K562 (cell line): ENCODE measurements at regions not wholly inside any gene's neighbourhood (a gene's known extent, or its start where the extent isn't known, plus 50 kb on each side); places are given as distances from the start of the nearest gene placed in this dataset.
A peak's percentile ranks its signal among the peaks of the same experiment; 100 is the strongest.

ENCODE experiments used
- ATAC-seq: fragments of 200-7000 bp; cut with Tn5 transposase; 3 replicates; pipeline ENCODE4 v1.9.1; 2020; ENCODE audit warnings: moderate library complexity
- BruUV-seq: library from RNA; stranded (reverse); fragments of 400-500 nt; replicated peaks from 2 replicates; lab custom pipeline; 2021; lab: Mats Ljungman, UMichigan
- CTCF ChIA-PET: fragments of 300-600 bp; formaldehyde crosslinking; extraction: SDS; loops from one replicate; lab custom pipeline; 2021; ENCODE audit warnings: low intra/inter-chr PET ratio; lab: Yijun Ruan, JAX
- POLR2A ChIA-PET: fragments of 300-600, 350-650 bp; sonication (Branson Sonifier 250); formaldehyde crosslinking; extraction: SDS; loops from one replicate; lab custom pipeline; 2021; ENCODE audit warnings: antibody characterized with exemption, inconsistent platforms; lab: Yijun Ruan, JAX
- DNase-seq, 4 experiments: peaks; one replicate each; pipeline versions ENCODE4 v3.0.0 to v3.0.0-alpha.2; 2011 to 2018; ENCODE audit warnings: low spot score in 3 of 4, mixed read lengths in 3 of 4; ENCODE audit errors: extremely low read depth in 1 of 4
- FAIRE-seq: peaks from 2 replicates; lab custom pipeline; 2011; peaks lifted over from hg19 to GRCh38; lab: Jason Lieb, UNC
- H2AFZ ChIP-seq: 2 replicates; pipeline ENCODE4 v1.6.0; 2011; ENCODE audit warnings: low read depth, low read length, control low read depth, inconsistent platforms
- H3K27ac ChIP-seq: fragments of 200-600 bp; 3 replicates; pipeline ENCODE4 v1.8.0; 2011; ENCODE audit warnings: low read depth, mild to moderate bottlenecking, control low read depth, inconsistent platforms, low read length, moderate library complexity, mixed read lengths; ENCODE audit errors: extremely low read depth
- H3K27me3 ChIP-seq, 2 experiments: fragments of 300-600 bp in 1 of 2; 2 replicates in 1 of 2; 3 replicates in 1 of 2; pipeline versions ENCODE4 v1.6.0 to v1.8.0; 2011; ENCODE audit warnings: inconsistent platforms in 2 of 2, low read length in 2 of 2, mild to moderate bottlenecking in 1 of 2, mixed read lengths in 1 of 2, moderate library complexity in 1 of 2; ENCODE audit not compliant: control insufficient read depth in 2 of 2, insufficient read depth in 2 of 2
- H3K36me3 ChIP-seq: fragments of 300-600 bp; 3 replicates; pipeline ENCODE4 v1.8.0; 2011; ENCODE audit warnings: mild to moderate bottlenecking, low read length, inconsistent platforms; ENCODE audit not compliant: control insufficient read depth, insufficient read depth
- H3K4me1 ChIP-seq, 2 experiments: fragments of 200-600 bp in 1 of 2; replicated peaks in 1 of 2; 2 replicates in 1 of 2; 3 replicates in 1 of 2; pipeline versions ENCODE4 v1.5.1 to v1.8.0; 2011; ENCODE audit warnings: inconsistent platforms in 2 of 2, low read length in 2 of 2, mild to moderate bottlenecking in 1 of 2, mixed read lengths in 1 of 2, moderate library complexity in 1 of 2; ENCODE audit not compliant: control insufficient read depth in 2 of 2, insufficient read depth in 2 of 2
- H3K4me2 ChIP-seq: 2 replicates; pipeline ENCODE4 v1.6.1; 2011; ENCODE audit warnings: low read length, control low read depth, inconsistent platforms, mixed read lengths; ENCODE audit not compliant: insufficient read depth
- H3K4me3 ChIP-seq: fragments of 200-600 bp; sonication (generic), shearing (Covaris generic); 2 replicates; pipeline ENCODE4 v1.5.1; 2016; ENCODE audit warnings: control low read depth, inconsistent platforms
- H3K79me2 ChIP-seq: fragments of 200-600 bp; 3 replicates; pipeline ENCODE4 v1.8.0; 2011; ENCODE audit warnings: low read length, inconsistent platforms; ENCODE audit not compliant: control insufficient read depth, insufficient read depth
- H3K9ac ChIP-seq, 2 experiments: 2 replicates each; pipeline versions ENCODE4 v1.6.0 to v1.6.1; 2011; ENCODE audit warnings: low read depth in 2 of 2, low read length in 2 of 2, control low read depth in 1 of 2, inconsistent platforms in 1 of 2, mild to moderate bottlenecking in 1 of 2, mixed read lengths in 1 of 2; ENCODE audit not compliant: insufficient read depth in 1 of 2
- H3K9me1 ChIP-seq: one replicate; pipeline ENCODE4 v1.6.0; 2011; ENCODE audit warnings: inconsistent platforms, mild to moderate bottlenecking, low read length, moderate library complexity; ENCODE audit not compliant: control insufficient read depth, insufficient read depth
- H3K9me3 ChIP-seq: replicated peaks from 2 replicates; pipeline ENCODE4 v1.5.1; 2011; ENCODE audit warnings: low read depth, low read length, inconsistent platforms; ENCODE audit not compliant: control insufficient read depth, insufficient read depth
- H4K20me1 ChIP-seq: replicated peaks from 2 replicates; pipeline ENCODE4 v1.6.1; 2011; ENCODE audit warnings: low read length, inconsistent platforms, mixed read lengths; ENCODE audit not compliant: control insufficient read depth, insufficient read depth
- ADNP ChIP-seq: fragments of 200-800 bp; sonication (Bioruptor generic); IDR thresholded peaks from 2 replicates; pipeline ENCODE4 v1.6.1; 2016; ENCODE audit warnings: missing genetic modification characterization, missing compliant biosample characterization
- CTBP1 ChIP-seq: fragments of 450-650 bp; IDR thresholded peaks from 2 replicates; pipeline ENCODE4 v1.6.1; 2016; ENCODE audit warnings: borderline replicate concordance
- RNF2 ChIP-seq: sonication (generic); IDR thresholded peaks from 2 replicates; pipeline ENCODE4 v1.6.1; 2016
- TGIF2 ChIP-seq: sonication (generic); formaldehyde crosslinking; IDR thresholded peaks from 2 replicates; pipeline ENCODE4 v1.8.1; 2022; ENCODE audit warnings: mild to moderate bottlenecking, missing genetic modification reagents, moderate library complexity
- U2AF2 ChIP-seq: fragments of 200-400 bp; formaldehyde crosslinking; optimal IDR thresholded peaks from 2 replicates; pipeline ENCODE3; 2017; ENCODE audit warnings: low read depth, mild to moderate bottlenecking, low read length
- ZFP36 ChIP-seq: fragments of 150-350 bp; IDR thresholded peaks from 2 replicates; pipeline ENCODE4 v1.6.1; 2018; ENCODE audit warnings: low read length, low read depth; ENCODE audit not compliant: partially characterized antibody
- WGBS: fragments of 100-300 bp; shearing (Covaris generic); methylation state at CpG from one replicate; pipeline ENCODE4 v1.1.6; 2016; ENCODE audit warnings: low coverage, mixed read lengths; ENCODE audit not compliant: insufficient coverage; ENCODE audit errors: missing lambda C conversion rate; 5-methylcytosine and 5-hydroxymethylcytosine counted together
- in situ Hi-C: fragments of 300-500 bp; cut with MboI; formaldehyde crosslinking; loops from 4 replicates; pipeline ENCODE4 v1.15.0; 2018; ENCODE audit warnings: inconsistent platforms, mixed read lengths
- intact Hi-C: fragments of 100-400 bp; cut with micrococcal nuclease; formaldehyde crosslinking; loops from 2 replicates; pipeline ENCODE4 v1.14.2; 2022
- TF ChIP-seq, protein P1 (sequence below): fragments of 450-650 bp; IDR thresholded peaks from 2 replicates; pipeline ENCODE4 v1.6.1; 2016; ENCODE audit warnings: mild to moderate bottlenecking

DNA sequence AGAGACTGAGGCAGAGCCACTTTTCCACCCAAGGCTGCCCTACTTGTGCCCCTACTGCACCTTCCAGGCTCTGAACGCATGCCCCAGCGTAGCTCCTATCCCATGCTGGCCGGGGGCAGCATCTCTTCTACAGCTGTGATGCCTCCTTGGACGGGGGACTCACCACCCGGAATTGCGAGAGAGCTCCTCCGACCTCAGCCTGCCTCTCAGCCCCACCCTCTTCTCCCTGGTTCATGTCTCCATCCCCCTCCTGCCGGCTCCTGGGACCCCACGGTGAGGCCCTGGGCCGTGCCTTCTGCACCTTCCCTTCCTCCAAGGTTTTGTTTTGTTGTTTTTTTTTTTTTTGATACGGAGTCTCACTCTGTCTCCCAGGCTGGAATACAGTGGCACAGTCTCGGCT is 112.4 kb downstream of the MICALL2 start (continued):
- no peak for TF ChIP-seq U2AF2
- TF ChIP-seq, all 486 proteins: peak for 0

DNA sequence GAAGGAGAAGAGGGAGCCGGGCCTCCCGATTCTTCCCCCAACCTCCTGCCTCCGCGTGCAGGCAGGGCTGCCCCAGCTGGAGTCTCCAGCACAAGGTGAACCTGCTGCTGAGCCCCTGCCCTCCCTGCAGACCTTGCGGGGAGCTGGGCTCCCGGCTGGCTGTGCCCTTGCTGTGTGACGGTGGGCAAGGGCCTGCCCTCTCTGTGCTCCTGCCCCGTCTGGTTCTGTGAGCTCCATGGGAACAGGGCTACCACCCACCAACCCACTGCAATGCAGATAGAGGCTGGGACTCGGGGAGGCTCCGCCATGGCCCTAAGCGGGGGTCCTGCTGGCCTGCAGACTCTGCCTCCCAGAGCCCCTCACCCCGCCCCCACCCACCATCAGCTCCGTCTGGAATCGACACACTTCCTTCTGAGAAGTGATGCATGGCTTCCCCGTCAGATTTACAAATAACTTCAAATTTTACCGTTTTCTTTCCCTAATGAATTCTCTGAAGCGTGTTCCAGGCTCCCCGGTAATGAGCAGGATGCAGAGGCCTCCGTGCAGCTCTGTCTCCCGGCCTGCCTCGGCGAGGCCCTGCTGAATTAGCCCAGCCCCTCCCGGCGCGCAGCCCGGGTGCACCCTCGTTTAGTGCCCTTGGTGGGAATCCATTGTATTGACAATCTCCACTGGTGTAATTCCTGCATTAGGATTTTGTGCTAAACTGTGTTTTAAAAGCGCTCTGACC is 111.0 kb downstream of the MICALL2 start:
- FAIRE-seq (no peak), ATAC-seq (0 out of 3 replicates have a peak, but pooled peaks have one; percentile 36), DNase-seq (no peak)
- WGBS, result 2% methylated on average over 23 of the region's 28 CpGs
- H3K4me2 ChIP-seq, result no peak overlapping the region
- H3K9ac ChIP-seq, result no peak overlapping the region
- H3K27ac ChIP-seq, result no peak overlapping the region
- no peaks in the 10 kb centered on the region for H3K9me3 ChIP-seq
- no peak overlapping the region for H3K4me3 ChIP-seq
- H3K4me1 ChIP-seq, result peaks cover 0 to 30% of the 10 kb centered on the region in 2 experiments; a peak in 1 of 5 replicates
- in situ Hi-C loops, result no loop called here
- intact Hi-C loops, result no loop called here
- TF ChIP-seq RNF2 (no peak), ADNP (tag) (no peak), CTBP1 (no peak), ZFP36 (peak; percentile 62), TGIF2 (CRISPR knock-in tag) (no peak)
- TF ChIP-seq, protein P1, sequence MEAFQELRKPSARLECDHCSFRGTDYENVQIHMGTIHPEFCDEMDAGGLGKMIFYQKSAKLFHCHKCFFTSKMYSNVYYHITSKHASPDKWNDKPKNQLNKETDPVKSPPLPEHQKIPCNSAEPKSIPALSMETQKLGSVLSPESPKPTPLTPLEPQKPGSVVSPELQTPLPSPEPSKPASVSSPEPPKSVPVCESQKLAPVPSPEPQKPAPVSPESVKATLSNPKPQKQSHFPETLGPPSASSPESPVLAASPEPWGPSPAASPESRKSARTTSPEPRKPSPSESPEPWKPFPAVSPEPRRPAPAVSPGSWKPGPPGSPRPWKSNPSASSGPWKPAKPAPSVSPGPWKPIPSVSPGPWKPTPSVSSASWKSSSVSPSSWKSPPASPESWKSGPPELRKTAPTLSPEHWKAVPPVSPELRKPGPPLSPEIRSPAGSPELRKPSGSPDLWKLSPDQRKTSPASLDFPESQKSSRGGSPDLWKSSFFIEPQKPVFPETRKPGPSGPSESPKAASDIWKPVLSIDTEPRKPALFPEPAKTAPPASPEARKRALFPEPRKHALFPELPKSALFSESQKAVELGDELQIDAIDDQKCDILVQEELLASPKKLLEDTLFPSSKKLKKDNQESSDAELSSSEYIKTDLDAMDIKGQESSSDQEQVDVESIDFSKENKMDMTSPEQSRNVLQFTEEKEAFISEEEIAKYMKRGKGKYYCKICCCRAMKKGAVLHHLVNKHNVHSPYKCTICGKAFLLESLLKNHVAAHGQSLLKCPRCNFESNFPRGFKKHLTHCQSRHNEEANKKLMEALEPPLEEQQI, result no peak
- ChIA-PET POLR2A (interaction anchor here (0.6 to 0.7 kb wide), 2 partner anchors 12 to 32 kb away, joined by 3 read pairs; no protein-coding TSS in a partner anchor), CTCF (no interaction called here)
- no peak overlapping the region for H2AFZ ChIP-seq
- no peaks in the 10 kb centered on the region for H3K79me2 ChIP-seq
- no peaks in the 10 kb centered on the region; the same call in none of the 2 replicates for H4K20me1 ChIP-seq
- no TSS peak for BruUV-seq
- no peaks in the 10 kb centered on the region for H3K36me3 ChIP-seq
- H3K9me1 ChIP-seq, result no peaks in the 10 kb centered on the region
- peaks cover 31 to 81% of the 10 kb centered on the region in 2 experiments; a peak in 4 of 5 replicates for H3K27me3 ChIP-seq
